DND-41 (cell line): ENCODE measurements at regions not wholly inside any gene's neighbourhood (a gene's known extent, or its start where the extent isn't known, plus 50 kb on each side); places are given as distances from the start of the nearest gene placed in this dataset.

Source experiments
- ATAC-seq: fragments of 200-7000 bp; cut with Tn5 transposase; 3 replicates; pipeline ENCODE4 v1.9.1; 2021; ENCODE audit warnings: low read depth; ENCODE audit not compliant: insufficient read depth
- DNase-seq: peaks from one replicate; pipeline ENCODE4 v3.0.0-alpha.2; 2020
- H2AFZ ChIP-seq: 2 replicates; pipeline ENCODE4 v1.6.0; 2012; ENCODE audit warnings: low read depth, low read length
- H3K27ac ChIP-seq: 2 replicates; pipeline ENCODE4 v1.5.1; 2012; ENCODE audit warnings: low read length, inconsistent platforms
- H3K27me3 ChIP-seq: fragments of 200-600 bp; sonication (generic); 2 replicates; pipeline ENCODE4 v1.6.0; 2012; ENCODE audit warnings: low read length, mild to moderate bottlenecking, inconsistent platforms; ENCODE audit not compliant: insufficient read depth, poor library complexity
- H3K36me3 ChIP-seq: 2 replicates; pipeline ENCODE4 v1.5.1; 2012; ENCODE audit warnings: low read length, inconsistent platforms; ENCODE audit not compliant: insufficient read depth
- H3K4me1 ChIP-seq: 2 replicates; pipeline ENCODE4 v1.5.1; 2012; ENCODE audit warnings: mild to moderate bottlenecking, low read length; ENCODE audit not compliant: insufficient read depth
- H3K4me2 ChIP-seq: 2 replicates; pipeline ENCODE4 v1.6.0; 2012; ENCODE audit warnings: mild to moderate bottlenecking, moderate library complexity, low read length, inconsistent platforms; ENCODE audit not compliant: insufficient read depth
- H3K4me3 ChIP-seq, 2 experiments: fragments of 200-600 bp in 1 of 2; shearing (Covaris generic) in 1 of 2; 2 replicates each; pipeline ENCODE4 v1.5.1; 2012 to 2016; ENCODE audit warnings: inconsistent platforms in 2 of 2, low read length in 2 of 2, mild to moderate bottlenecking in 2 of 2, low read depth in 1 of 2, moderate library complexity in 1 of 2
- H3K79me2 ChIP-seq: 2 replicates; pipeline ENCODE4 v1.6.0; 2012; ENCODE audit warnings: low read length, inconsistent platforms; ENCODE audit not compliant: insufficient read depth
- H3K9ac ChIP-seq: 2 replicates; pipeline ENCODE4 v1.6.0; 2012; ENCODE audit warnings: low read depth, mild to moderate bottlenecking, inconsistent platforms, low read length, moderate library complexity
- H3K9me3 ChIP-seq: 2 replicates; pipeline ENCODE4 v1.5.1; 2012; ENCODE audit warnings: low read length, moderate library complexity, mild to moderate bottlenecking, inconsistent platforms; ENCODE audit not compliant: insufficient read depth, severe bottlenecking
- H4K20me1 ChIP-seq: 2 replicates; pipeline ENCODE4 v1.6.0; 2012; ENCODE audit warnings: low read length; ENCODE audit not compliant: insufficient read depth
- CTCF ChIP-seq: IDR thresholded peaks from 2 replicates; pipeline ENCODE4 v1.5.1; 2012; ENCODE audit warnings: borderline replicate concordance, low read length, moderate library complexity, mild to moderate bottlenecking; ENCODE audit not compliant: poor library complexity, severe bottlenecking; ENCODE audit errors: extremely low read depth
- EZH2 ChIP-seq: IDR thresholded peaks from 3 replicates; pipeline ENCODE4 v1.6.1; 2012; ENCODE audit warnings: borderline replicate concordance, low read depth, mild to moderate bottlenecking, moderate library complexity, low read length, inconsistent platforms; ENCODE audit not compliant: severe bottlenecking

GRCh38 chr1:147486876-147487656, 54.2 kb upstream of the BCL9 start:
- Histone ChIP-seq H3K79me2 (no peaks in the 10 kb centered on the region), H3K9me3 (no peaks in the 10 kb centered on the region), H2AFZ (no peak overlapping the region), H4K20me1 (no peaks in the 10 kb centered on the region), H3K36me3 (no peaks in the 10 kb centered on the region), H3K27ac (no peak overlapping the region), H3K4me3 (no peak overlapping the region), H3K9ac (no peak overlapping the region), H3K27me3 (peaks cover 9% of the 10 kb centered on the region), H3K4me1 (no peaks in the 10 kb centered on the region), H3K4me2 (no peak overlapping the region)
- DNase-seq (no peak), ATAC-seq (no peak)
- TF ChIP-seq CTCF, result no peak
- TF ChIP-seq EZH2, result no peak

- no peak overlapping the region for H2AFZ ChIP-seq
- H3K27ac ChIP-seq, result no peak overlapping the region
- H3K4me2 ChIP-seq, result no peak overlapping the region
- no peaks in the 10 kb centered on the region for H3K36me3 ChIP-seq
- DNase-seq (no peak), ATAC-seq (no peak)
- TF ChIP-seq EZH2 (no peak), CTCF (no peak)
- peaks cover 9% of the 10 kb centered on the region for H3K27me3 ChIP-seq
- no peaks in the 10 kb centered on the region for H4K20me1 ChIP-seq
- H3K79me2 ChIP-seq, result no peaks in the 10 kb centered on the region
- no peaks in the 10 kb centered on the region for H3K9me3 ChIP-seq
- peaks cover 3% of the 10 kb centered on the region; the same call in 1 of the 2 replicates for H3K4me1 ChIP-seq
- H3K4me3 ChIP-seq, result no peak overlapping the region
- no peak overlapping the region for H3K9ac ChIP-seq
Measured at GRCh38 chr1:147491098-147491497, 50.2 kb upstream of the BCL9 start.
